ENCODE measurements at regions not wholly inside any gene's neighbourhood (a gene's known extent, or its start where the extent isn't known, plus 50 kb on each side); places are given as distances from the start of the nearest gene placed in this dataset.

- H3K36me3 Mint-ChIP-seq (ENCODE audit: insufficient read depth) = no peaks in the 10 kb centered on the region
- H3K27me3 Mint-ChIP-seq = no peaks in the 10 kb centered on the region
- H3K27ac Mint-ChIP-seq = no peak overlapping the region
- H3K4me1 Mint-ChIP-seq (ENCODE audit: low read depth in 2 of 2) = no peaks in the 10 kb centered on the region
- ATAC-seq (replicated peaks) (no peak), DNase-seq (no peak)
- H3K9me3 Mint-ChIP-seq = peaks cover 0 to 14% of the 10 kb centered on the region in 2 donors
- no peak overlapping the region for H3K4me3 Mint-ChIP-seq
Observed at GRCh38 chr13:63112799-63113395, 1697.2 kb upstream of the PCDH20 start.

- Mint-ChIP-seq H3K27ac (no peak overlapping the region), H3K36me3 (ENCODE audit: insufficient read depth) (no peaks in the 10 kb centered on the region), H3K27me3 (no peaks in the 10 kb centered on the region), H3K4me3 (no peak overlapping the region), H3K4me1 (ENCODE audit: low read depth in 2 of 2) (no peaks in the 10 kb centered on the region), H3K9me3 (peaks cover 0 to 7% of the 10 kb centered on the region in 2 donors)
- no peak for ATAC-seq (replicated peaks)
- no peak for DNase-seq
Observed at GRCh38 chr13:63110466-63110865, 1694.8 kb upstream of the PCDH20 start.

GRCh38 chr13:63107179-63107943 is 1691.7 kb upstream of the PCDH20 start:
- H3K36me3 Mint-ChIP-seq (ENCODE audit: insufficient read depth) = no peaks in the 10 kb centered on the region
- no peaks in the 10 kb centered on the region for H3K4me1 Mint-ChIP-seq (ENCODE audit: low read depth in 2 of 2)
- DNase-seq (no peak), ATAC-seq (replicated peaks) (no peak)
- peaks cover 4 to 7% of the 10 kb centered on the region in 2 donors for H3K9me3 Mint-ChIP-seq
- no peaks in the 10 kb centered on the region for H3K27me3 Mint-ChIP-seq
- no peak overlapping the region for H3K27ac Mint-ChIP-seq
- no peak overlapping the region for H3K4me3 Mint-ChIP-seq

- H3K27me3 Mint-ChIP-seq = no peaks in the 10 kb centered on the region
- no peak for DNase-seq
Observed at GRCh38 chr13:63094717-63095116, 1679.1 kb upstream of the PCDH20 start.

GRCh38 chr13:63093907-63094469 is 1678.3 kb upstream of the PCDH20 start:
- Mint-ChIP-seq H3K27ac (no peak overlapping the region), H3K9me3 (no peaks in the 10 kb centered on the region), H3K4me3 (no peak overlapping the region), H3K36me3 (ENCODE audit: insufficient read depth) (no peaks in the 10 kb centered on the region), H3K4me1 (ENCODE audit: low read depth in 2 of 2) (no peaks in the 10 kb centered on the region), H3K27me3 (no peaks in the 10 kb centered on the region)
- DNase-seq = no peak
- ATAC-seq (replicated peaks) = no peak

More at GRCh38 chr13:63094717-63095116, 1679.1 kb upstream of the PCDH20 start:
- no peaks in the 10 kb centered on the region for H3K9me3 Mint-ChIP-seq
- ATAC-seq (replicated peaks) = no peak
- no peaks in the 10 kb centered on the region for H3K4me1 Mint-ChIP-seq (ENCODE audit: low read depth in 2 of 2)
- H3K4me3 Mint-ChIP-seq = no peak overlapping the region
- H3K27ac Mint-ChIP-seq = no peak overlapping the region
- no peaks in the 10 kb centered on the region for H3K36me3 Mint-ChIP-seq (ENCODE audit: insufficient read depth)

- Mint-ChIP-seq H3K9me3 (peaks cover 0 to 5% of the 10 kb centered on the region in 2 donors), H3K27ac (no peak overlapping the region), H3K4me1 (ENCODE audit: low read depth in 2 of 2) (no peaks in the 10 kb centered on the region), H3K36me3 (ENCODE audit: insufficient read depth) (no peaks in the 10 kb centered on the region), H3K27me3 (no peaks in the 10 kb centered on the region), H3K4me3 (no peak overlapping the region)
- ATAC-seq (replicated peaks) = no peak
- DNase-seq = no peak
Observed at GRCh38 chr13:63092456-63092855, 1676.8 kb upstream of the PCDH20 start.

GRCh38 chr13:63090524-63090923 is 1674.9 kb upstream of the PCDH20 start:
- Mint-ChIP-seq H3K4me1 (ENCODE audit: low read depth in 2 of 2) (no peaks in the 10 kb centered on the region), H3K27ac (no peak overlapping the region), H3K27me3 (no peaks in the 10 kb centered on the region), H3K36me3 (ENCODE audit: insufficient read depth) (no peaks in the 10 kb centered on the region), H3K9me3 (peaks cover 0 to 5% of the 10 kb centered on the region in 2 donors), H3K4me3 (no peak overlapping the region)
- no peak for DNase-seq
- ATAC-seq (replicated peaks) = no peak

- H3K36me3 Mint-ChIP-seq (ENCODE audit: insufficient read depth) = no peaks in the 10 kb centered on the region
- H3K9me3 Mint-ChIP-seq = peaks cover 0 to 5% of the 10 kb centered on the region in 2 donors
- ATAC-seq (replicated peaks) (no peak), DNase-seq (no peak)
- no peaks in the 10 kb centered on the region for H3K27me3 Mint-ChIP-seq
- H3K27ac Mint-ChIP-seq = no peak overlapping the region
- no peak overlapping the region for H3K4me3 Mint-ChIP-seq
- H3K4me1 Mint-ChIP-seq (ENCODE audit: low read depth in 2 of 2) = no peaks in the 10 kb centered on the region
Observed at GRCh38 chr13:63088226-63088625, 1672.6 kb upstream of the PCDH20 start.

GRCh38 chr13:63086286-63086685 is 1670.6 kb upstream of the PCDH20 start:
- ATAC-seq (replicated peaks) (no peak), DNase-seq (no peak)
- Mint-ChIP-seq H3K36me3 (ENCODE audit: insufficient read depth) (no peaks in the 10 kb centered on the region), H3K4me3 (no peak overlapping the region), H3K27me3 (no peaks in the 10 kb centered on the region), H3K4me1 (ENCODE audit: low read depth in 2 of 2) (no peaks in the 10 kb centered on the region), H3K9me3 (peaks cover 0 to 8% of the 10 kb centered on the region in 2 donors), H3K27ac (no peak overlapping the region)

- no peak for ATAC-seq (replicated peaks)
- Mint-ChIP-seq H3K27me3 (no peaks in the 10 kb centered on the region), H3K4me3 (no peak overlapping the region), H3K9me3 (peaks cover 0 to 11% of the 10 kb centered on the region in 2 donors), H3K36me3 (ENCODE audit: insufficient read depth) (no peaks in the 10 kb centered on the region), H3K4me1 (ENCODE audit: low read depth in 2 of 2) (no peaks in the 10 kb centered on the region), H3K27ac (no peak overlapping the region)
- DNase-seq = no peak
Observed at GRCh38 chr13:63085851-63086250, 1670.2 kb upstream of the PCDH20 start.

- H3K4me3 Mint-ChIP-seq = no peak overlapping the region
- H3K36me3 Mint-ChIP-seq (ENCODE audit: insufficient read depth) = no peaks in the 10 kb centered on the region
- H3K4me1 Mint-ChIP-seq (ENCODE audit: low read depth in 2 of 2) = no peaks in the 10 kb centered on the region
- H3K9me3 Mint-ChIP-seq = peaks cover 0 to 5% of the 10 kb centered on the region in 2 donors
- no peaks in the 10 kb centered on the region for H3K27me3 Mint-ChIP-seq
- H3K27ac Mint-ChIP-seq = no peak overlapping the region
- DNase-seq (no peak), ATAC-seq (replicated peaks) (no peak)
Observed at GRCh38 chr13:63081400-63082014, 1665.9 kb upstream of the PCDH20 start.

GRCh38 chr13:63075126-63075525 is 1659.5 kb upstream of the PCDH20 start:
- peaks cover 0 to 7% of the 10 kb centered on the region in 2 donors for H3K9me3 Mint-ChIP-seq
- H3K27ac Mint-ChIP-seq = no peak overlapping the region
- no peaks in the 10 kb centered on the region for H3K4me1 Mint-ChIP-seq (ENCODE audit: low read depth in 2 of 2)
- no peak for ATAC-seq (replicated peaks)
- DNase-seq = no peak
- H3K36me3 Mint-ChIP-seq (ENCODE audit: insufficient read depth) = no peaks in the 10 kb centered on the region
- H3K27me3 Mint-ChIP-seq = no peaks in the 10 kb centered on the region
- no peak overlapping the region for H3K4me3 Mint-ChIP-seq

GRCh38 chr13:63050287-63050686 is 1634.6 kb upstream of the PCDH20 start:
- H3K4me3 Mint-ChIP-seq = no peak overlapping the region
- H3K36me3 Mint-ChIP-seq (ENCODE audit: insufficient read depth) = no peaks in the 10 kb centered on the region
- H3K9me3 Mint-ChIP-seq = peaks cover 7 to 11% of the 10 kb centered on the region in 2 donors
- ATAC-seq (replicated peaks) (no peak), DNase-seq (no peak)
- no peaks in the 10 kb centered on the region for H3K4me1 Mint-ChIP-seq (ENCODE audit: low read depth in 2 of 2)
- H3K27ac Mint-ChIP-seq = no peak overlapping the region
- no peaks in the 10 kb centered on the region for H3K27me3 Mint-ChIP-seq

- DNase-seq = no peak
- H3K4me1 Mint-ChIP-seq (ENCODE audit: low read depth in 2 of 2) = no peaks in the 10 kb centered on the region
- H3K9me3 Mint-ChIP-seq = peaks cover 7 to 12% of the 10 kb centered on the region in 2 donors
- ATAC-seq (replicated peaks) = no peak
- H3K27ac Mint-ChIP-seq = no peak overlapping the region
- H3K4me3 Mint-ChIP-seq = no peak overlapping the region
- no peaks in the 10 kb centered on the region for H3K36me3 Mint-ChIP-seq (ENCODE audit: insufficient read depth)
- no peaks in the 10 kb centered on the region for H3K27me3 Mint-ChIP-seq
Observed at GRCh38 chr13:63048653-63049052, 1633.0 kb upstream of the PCDH20 start.
